H9 (cell line): ENCODE measurements at regions not wholly inside any gene's neighbourhood (a gene's known extent, or its start where the extent isn't known, plus 50 kb on each side); places are given as distances from the start of the nearest gene placed in this dataset.

Experiments
- DNase-seq: peaks from one replicate; pipeline ENCODE4 v3.0.0-alpha.2; 2017
- H2AFZ ChIP-seq: one replicate; pipeline ENCODE4 v1.6.1; 2013; ENCODE audit warnings: mild to moderate bottlenecking, low read length, control low read depth, moderate library complexity
- H2AK5ac ChIP-seq: 2 replicates; pipeline ENCODE4 v1.6.1; 2013; ENCODE audit warnings: low read length, control low read depth, mixed read lengths; ENCODE audit not compliant: insufficient read length
- H2BK120ac ChIP-seq: one replicate; pipeline ENCODE4 v1.6.1; 2013; ENCODE audit warnings: low read depth, mild to moderate bottlenecking, low read length, control low read depth, inconsistent platforms; ENCODE audit not compliant: poor library complexity, severe bottlenecking
- H2BK12ac ChIP-seq: 2 replicates; pipeline ENCODE4 v1.6.1; 2013; ENCODE audit warnings: low read length, control low read depth, mixed read lengths, low read depth; ENCODE audit not compliant: insufficient read length
- H2BK15ac ChIP-seq: 2 replicates; pipeline ENCODE4 v1.6.1; 2013; ENCODE audit warnings: low read depth, low read length, control low read depth
- H2BK20ac ChIP-seq: one replicate; pipeline ENCODE4 v1.6.1; 2013; ENCODE audit warnings: low read depth, mild to moderate bottlenecking, low read length, control low read depth, inconsistent platforms; ENCODE audit not compliant: poor library complexity, severe bottlenecking
- H2BK5ac ChIP-seq: 2 replicates; pipeline ENCODE4 v1.6.1; 2013; ENCODE audit warnings: low read length, control low read depth, mixed read lengths; ENCODE audit not compliant: insufficient read length
- H3K14ac ChIP-seq: 2 replicates; pipeline ENCODE4 v1.6.1; 2013; ENCODE audit warnings: low read length, control low read depth; ENCODE audit not compliant: insufficient read depth
- H3K18ac ChIP-seq: 2 replicates; pipeline ENCODE4 v1.6.1; 2013; ENCODE audit warnings: low read depth, mild to moderate bottlenecking, mixed read lengths, low read length, control low read depth; ENCODE audit not compliant: insufficient read length
- H3K23ac ChIP-seq: 2 replicates; pipeline ENCODE4 v1.6.1; 2013; ENCODE audit warnings: low read length, control low read depth, mixed read lengths, low read depth; ENCODE audit not compliant: insufficient read length
- H3K23me2 ChIP-seq: 2 replicates; pipeline ENCODE4 v1.6.1; 2013; ENCODE audit warnings: low read depth, mild to moderate bottlenecking, mixed read lengths, low read length, control low read depth; ENCODE audit not compliant: insufficient read length, poor library complexity, severe bottlenecking
- H3K27ac ChIP-seq: 2 replicates; pipeline ENCODE4 v1.5.1; 2013; ENCODE audit warnings: low read length, control low read depth, mixed read lengths, low read depth; ENCODE audit not compliant: insufficient read length
- H3K27me3 ChIP-seq: 2 replicates; pipeline ENCODE4 v1.6.1; 2013; ENCODE audit warnings: low read length, control low read depth, inconsistent platforms; ENCODE audit not compliant: insufficient read depth
- H3K4ac ChIP-seq: 2 replicates; pipeline ENCODE4 v1.6.1; 2013; ENCODE audit warnings: low read depth, mild to moderate bottlenecking, control low read depth, inconsistent platforms, low read length, moderate library complexity
- H3K4me1 ChIP-seq: 2 replicates; pipeline ENCODE4 v1.6.1; 2013; ENCODE audit warnings: low read length, control low read depth, inconsistent platforms; ENCODE audit not compliant: insufficient read depth
- H3K4me2 ChIP-seq: 2 replicates; pipeline ENCODE4 v1.6.1; 2013; ENCODE audit warnings: low read length, control low read depth, mixed read lengths; ENCODE audit not compliant: insufficient read length, insufficient read depth
- H3K56ac ChIP-seq: 2 replicates; pipeline ENCODE4 v1.6.1; 2013; ENCODE audit warnings: low read depth, mild to moderate bottlenecking, mixed read lengths, low read length, control low read depth; ENCODE audit not compliant: insufficient read length
- H3K79me1 ChIP-seq: 2 replicates; pipeline ENCODE4 v1.6.1; 2013; ENCODE audit warnings: low read depth, mild to moderate bottlenecking, moderate library complexity, low read length, control low read depth, inconsistent platforms; ENCODE audit not compliant: insufficient read depth, poor library complexity, severe bottlenecking
- H3K79me2 ChIP-seq: 2 replicates; pipeline ENCODE4 v1.6.1; 2013; ENCODE audit warnings: low read length, control low read depth, inconsistent platforms; ENCODE audit not compliant: insufficient read depth
- H3K9ac ChIP-seq: 2 replicates; pipeline ENCODE4 v1.6.1; 2013; ENCODE audit warnings: low read length, control low read depth, mixed read lengths; ENCODE audit not compliant: insufficient read length; ENCODE audit errors: extremely low read depth
- H3K9me3 ChIP-seq: one replicate; pipeline ENCODE4 v1.6.1; 2013; ENCODE audit warnings: low read depth, low read length, inconsistent platforms; ENCODE audit not compliant: control insufficient read depth
- H3T11ph ChIP-seq: one replicate; pipeline ENCODE4 v1.6.1; 2013; ENCODE audit warnings: mild to moderate bottlenecking, low read length, control low read depth, inconsistent platforms
- H4K20me1 ChIP-seq: one replicate; pipeline ENCODE4 v1.6.1; 2013; ENCODE audit not compliant: control insufficient read depth, insufficient read length, insufficient read depth
- H4K5ac ChIP-seq: 2 replicates; pipeline ENCODE4 v1.6.1; 2013; ENCODE audit warnings: low read depth, mild to moderate bottlenecking, mixed read lengths, low read length, control low read depth; ENCODE audit not compliant: insufficient read length
- H4K8ac ChIP-seq: replicated peaks from 2 replicates; pipeline ENCODE4 v1.6.1; 2013; ENCODE audit warnings: low read length, control low read depth, mixed read lengths, low read depth; ENCODE audit not compliant: insufficient read length
- H4K91ac ChIP-seq: 2 replicates; pipeline ENCODE4 v1.6.1; 2013; ENCODE audit warnings: low read depth, mild to moderate bottlenecking, moderate library complexity, mixed read lengths, low read length, control low read depth; ENCODE audit not compliant: insufficient read length
- H3K27ac Mint-ChIP-seq, 3 experiments: 2 replicates in 2 of 3; 3 replicates in 1 of 3; pipeline ENCODE4 v1.8.0; 2020 to 2021; ENCODE audit warnings: mixed read lengths in 3 of 3, mild to moderate bottlenecking in 1 of 3, moderate library complexity in 1 of 3
- H3K27me3 Mint-ChIP-seq: 2 replicates; pipeline ENCODE4 v1.8.0; 2021; ENCODE audit warnings: low read depth, mild to moderate bottlenecking, moderate library complexity, mixed read lengths
- H3K36me3 Mint-ChIP-seq, 3 experiments: 2 replicates in 2 of 3; 3 replicates in 1 of 3; pipeline ENCODE4 v1.8.0; 2020 to 2021; ENCODE audit warnings: low read depth in 3 of 3, mixed read lengths in 3 of 3; ENCODE audit not compliant: insufficient read depth in 1 of 3
- H3K4me1 Mint-ChIP-seq, 2 experiments: 2 replicates each; pipeline ENCODE4 v1.8.0; 2020; ENCODE audit warnings: mixed read lengths in 2 of 2
- H3K4me3 Mint-ChIP-seq, 2 experiments: 2 replicates in 1 of 2; 3 replicates in 1 of 2; pipeline ENCODE4 v1.8.0; 2020 to 2021; ENCODE audit warnings: mild to moderate bottlenecking in 2 of 2, mixed read lengths in 2 of 2, moderate library complexity in 1 of 2
- H3K9me3 Mint-ChIP-seq, 2 experiments: 2 replicates in 1 of 2; 3 replicates in 1 of 2; pipeline ENCODE4 v1.8.0; 2020; ENCODE audit warnings: mild to moderate bottlenecking in 2 of 2, mixed read lengths in 2 of 2, moderate library complexity in 1 of 2
- CTCF ChIP-seq: fragments of 200-600 bp; sonication (generic); conservative IDR thresholded peaks from 3 replicates; pipeline ENCODE4 v1.8.0; 2021; ENCODE audit warnings: antibody characterized with exemption, mild to moderate bottlenecking
- WGBS: extraction: QIAGEN DNeasy Blood & Tissue Kit; methylation state at CpG from one replicate; pipeline ENCODE4 v1.1.7; 2013; ENCODE audit warnings: missing lambda C conversion rate, low lambda C conversion rate, mixed read lengths; ENCODE audit not compliant: insufficient read length; ENCODE audit errors: extremely low coverage; 5-methylcytosine and 5-hydroxymethylcytosine counted together

- H3K79me2 ChIP-seq: no peaks in the 10 kb centered on the region
- WGBS: no CpG with 5 or more reads among the region's 4 CpGs
- H3K9ac ChIP-seq: no peak overlapping the region
- no peak overlapping the region for H2BK120ac ChIP-seq
- H3T11ph ChIP-seq: no peak overlapping the region
- H4K20me1 ChIP-seq: no peaks in the 10 kb centered on the region
- no peak overlapping the region for H4K8ac ChIP-seq
- H3K56ac ChIP-seq: no peak overlapping the region
- H2BK20ac ChIP-seq: no peak overlapping the region
- H3K9me3 ChIP-seq: no peaks in the 10 kb centered on the region
- no peak overlapping the region for H2BK12ac ChIP-seq
- H2BK15ac ChIP-seq: no peak overlapping the region
- H3K4me2 ChIP-seq: no peak overlapping the region
- Mint-ChIP-seq H3K27ac (no peak overlapping the region), H3K4me3 (no peak overlapping the region), H3K4me1 (peaks cover 2 to 5% of the 10 kb centered on the region in 2 experiments; a peak in 1 of 4 replicates), H3K9me3 (peaks cover 0 to 2% of the 10 kb centered on the region in 2 experiments; a peak in 1 of 5 replicates), H3K36me3 (peaks cover 0 to 5% (median 0%) of the 10 kb centered on the region in 3 experiments; a peak in 1 of 7 replicates), H3K27me3 (no peaks in the 10 kb centered on the region; the same call in 1 of the 2 replicates)
- H3K23me2 ChIP-seq: no peaks in the 10 kb centered on the region
- no peak overlapping the region for H4K5ac ChIP-seq
- no peak for TF ChIP-seq CTCF
- no peak overlapping the region for H3K4ac ChIP-seq
- H3K79me1 ChIP-seq: no peaks in the 10 kb centered on the region
- no peak for DNase-seq
- H3K27me3 ChIP-seq: no peaks in the 10 kb centered on the region
- no peak overlapping the region for H3K14ac ChIP-seq
- no peak overlapping the region for H2AFZ ChIP-seq
- no peaks in the 10 kb centered on the region for H3K4me1 ChIP-seq
- H3K18ac ChIP-seq: no peak overlapping the region
- H2BK5ac ChIP-seq: no peak overlapping the region
- H4K91ac ChIP-seq: no peak overlapping the region
- no peak overlapping the region for H3K27ac ChIP-seq
- no peak overlapping the region for H3K23ac ChIP-seq
- H2AK5ac ChIP-seq: no peak overlapping the region
Observed at GRCh38 chr6:102895683-102896082, 1502.2 kb downstream of the GRIK2 start.
